HuH-7 (cell line): ENCODE measurements at regions not wholly inside any gene's neighbourhood (a gene's known extent, or its start where the extent isn't known, plus 50 kb on each side); places are given as distances from the start of the nearest gene placed in this dataset.

ENCODE experiments used
- DNase-seq: peaks from one replicate; pipeline ENCODE4 v3.0.0; 2011; ENCODE audit warnings: low spot score

DNA sequence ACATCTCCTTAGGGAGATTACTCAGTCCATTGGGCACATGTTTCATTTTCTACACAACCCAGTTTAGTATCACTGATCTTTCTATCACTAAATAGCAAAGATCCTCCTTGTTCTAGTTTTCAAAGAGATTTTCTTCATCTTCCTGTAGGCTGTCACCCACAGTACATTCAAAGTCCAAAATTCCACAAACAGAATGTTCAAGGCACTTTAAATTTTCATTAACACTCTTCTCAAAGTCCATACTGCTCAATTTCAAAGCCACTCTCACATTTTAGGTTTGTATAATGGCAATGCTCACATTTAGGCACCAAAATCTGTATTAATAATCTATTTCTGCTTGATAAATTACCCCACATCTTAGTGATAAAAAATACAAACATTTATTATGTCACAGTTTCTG is 152.8 kb downstream of the FSIP2 start:
- no peak for DNase-seq

DNA sequence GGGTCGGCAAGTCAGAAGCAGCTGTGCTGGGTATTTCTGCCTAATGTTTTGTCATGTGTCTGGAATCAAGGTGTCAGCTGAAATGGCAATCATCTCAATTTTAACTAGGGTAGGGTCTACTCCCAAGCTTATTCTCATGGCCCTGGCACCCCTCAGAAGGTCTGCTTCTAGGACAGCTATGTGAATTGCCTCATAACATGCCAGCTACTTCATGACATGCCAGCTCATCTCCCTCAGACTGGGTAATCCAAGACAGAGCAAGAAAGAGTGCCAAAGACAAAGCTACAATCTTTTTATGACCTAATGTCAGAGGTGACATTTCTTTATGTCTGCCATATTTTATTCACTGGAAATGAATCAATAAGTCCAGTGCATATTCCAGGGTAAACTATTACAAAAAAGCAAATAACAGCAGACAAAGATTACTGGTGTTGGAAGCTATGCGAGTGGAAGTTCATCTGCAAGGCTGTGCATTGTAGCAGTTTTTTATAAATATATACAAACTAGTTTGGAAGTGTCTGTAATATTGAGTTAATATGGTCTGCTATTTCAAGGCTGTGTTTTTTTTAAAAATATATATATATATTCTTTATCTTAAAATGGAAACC is 153.3 kb downstream of the FSIP2 start:
- DNase-seq, result no peak

DNA sequence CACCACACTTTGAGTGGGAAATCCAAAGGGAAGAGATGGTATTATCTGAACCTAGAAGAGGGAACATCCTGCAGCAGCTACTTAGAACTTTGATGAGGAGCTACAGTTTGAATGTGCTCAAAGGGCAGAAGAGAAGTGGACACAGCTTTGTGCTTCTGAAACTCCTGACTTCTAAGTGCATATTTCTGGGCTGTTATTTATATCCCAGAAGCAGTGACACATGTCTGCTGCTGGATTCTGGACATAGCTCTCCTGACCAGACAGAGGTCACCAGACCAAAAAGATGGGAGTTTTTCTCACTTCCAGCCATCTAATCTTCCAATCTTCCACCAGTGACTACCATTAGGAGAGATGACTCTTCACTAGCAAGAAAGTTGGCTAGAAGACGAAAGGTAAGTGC is 153.9 kb downstream of the FSIP2 start:
- no peak for DNase-seq

DNA sequence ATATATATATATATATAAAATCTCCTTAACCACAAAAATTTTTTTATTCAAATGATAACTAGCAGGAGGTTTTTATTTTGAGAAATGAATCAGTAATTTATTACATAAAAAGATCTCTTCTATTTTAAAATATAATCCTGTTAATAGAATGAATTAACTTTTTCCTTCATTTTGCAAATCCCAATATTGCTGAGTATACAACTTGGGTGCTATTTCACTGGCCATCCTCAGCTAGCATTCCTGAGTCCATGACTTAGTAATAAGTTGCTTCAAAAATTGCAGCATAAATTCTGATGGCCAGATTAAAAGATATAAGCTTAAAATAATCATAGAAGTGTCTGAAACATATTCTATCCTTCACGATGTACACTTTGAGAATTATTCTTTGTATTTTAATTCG is 155.6 kb downstream of the FSIP2 start:
- DNase-seq, result no peak

DNA sequence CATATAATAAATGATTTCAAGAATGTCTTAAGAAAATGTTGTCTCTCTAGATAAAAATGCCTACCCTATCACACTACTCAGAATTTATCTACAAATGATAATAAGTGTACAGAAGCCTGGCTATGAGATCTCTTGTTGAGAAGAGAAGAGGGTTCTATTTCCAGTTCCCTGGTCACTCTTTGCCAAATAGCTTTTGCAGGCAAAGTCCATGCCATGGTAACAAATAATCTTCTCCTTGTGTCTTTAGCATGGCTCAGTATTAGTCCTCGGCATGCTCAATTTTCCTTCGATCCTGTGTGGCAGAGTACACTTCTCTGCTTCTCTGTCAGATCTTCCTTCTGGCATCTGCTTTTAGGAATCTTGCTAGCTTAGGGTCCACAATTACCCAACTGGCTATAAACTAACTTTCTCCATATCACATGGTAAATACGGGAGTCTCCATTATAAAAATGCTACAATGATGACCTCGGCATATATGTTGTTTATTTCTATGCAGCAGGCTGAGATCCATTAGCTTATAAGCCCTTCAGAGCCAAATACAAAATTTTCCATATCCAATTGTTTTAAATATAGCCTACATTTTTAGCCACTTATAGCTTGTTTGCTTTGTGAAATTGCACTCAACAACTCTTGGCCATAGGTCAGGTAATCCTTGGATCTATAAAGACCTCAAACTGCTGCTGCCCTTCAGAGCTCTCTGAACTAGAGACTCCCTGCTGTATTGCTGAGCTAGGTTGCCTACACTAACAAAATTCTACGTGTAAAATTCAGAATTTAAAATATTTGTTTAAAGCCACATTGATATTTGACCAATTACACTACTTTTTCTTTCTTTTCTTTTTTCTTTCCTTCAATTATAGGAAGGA is 157.5 kb downstream of the FSIP2 start:
- peak; percentile 9 for DNase-seq

- no peak for DNase-seq
Measured at GRCh38 chr2:185899366-185899765, 160.8 kb downstream of the FSIP2 start.

DNA sequence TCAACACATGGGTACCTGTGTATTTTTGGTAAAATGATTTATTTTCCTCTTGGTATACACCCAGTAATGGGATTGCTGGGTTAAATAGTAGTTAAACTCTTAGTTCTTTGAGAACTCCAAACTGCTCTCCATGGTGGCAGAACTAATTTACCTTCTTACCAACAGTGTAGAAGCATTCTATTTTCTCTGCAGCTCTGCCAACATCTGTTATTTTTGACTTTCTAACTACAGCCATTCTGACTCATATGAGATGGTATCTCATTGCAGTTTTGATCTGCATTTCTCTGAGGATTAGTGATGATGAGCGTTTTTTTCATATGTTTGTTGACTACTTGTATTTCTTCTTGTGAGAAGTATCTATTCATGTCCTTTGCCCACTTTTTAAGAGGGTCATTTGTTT is 180.6 kb downstream of the FSIP2 start:
- DNase-seq, result no peak

- DNase-seq, result no peak
Measured at GRCh38 chr2:185921048-185921756, 182.6 kb downstream of the FSIP2 start.

DNA sequence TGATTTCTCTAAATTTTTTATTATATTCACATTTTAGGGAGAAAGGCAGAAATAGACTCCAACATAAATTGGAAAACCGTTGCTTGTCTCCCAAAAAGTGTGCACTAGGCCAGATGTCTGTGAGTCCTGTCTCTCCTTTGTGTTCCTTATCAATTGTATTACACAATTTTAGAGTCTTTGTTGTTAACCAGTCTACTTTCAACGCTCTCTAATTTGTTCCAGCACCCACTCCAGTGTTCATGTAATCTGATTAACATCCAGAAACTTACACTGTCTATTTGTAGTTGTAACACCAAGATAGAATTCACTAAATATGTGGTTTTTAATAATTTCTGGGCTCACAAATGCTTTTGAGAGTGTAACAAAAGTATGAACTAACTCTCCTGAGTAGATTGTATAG is 195.6 kb downstream of the FSIP2 start:
- no peak for DNase-seq

DNA sequence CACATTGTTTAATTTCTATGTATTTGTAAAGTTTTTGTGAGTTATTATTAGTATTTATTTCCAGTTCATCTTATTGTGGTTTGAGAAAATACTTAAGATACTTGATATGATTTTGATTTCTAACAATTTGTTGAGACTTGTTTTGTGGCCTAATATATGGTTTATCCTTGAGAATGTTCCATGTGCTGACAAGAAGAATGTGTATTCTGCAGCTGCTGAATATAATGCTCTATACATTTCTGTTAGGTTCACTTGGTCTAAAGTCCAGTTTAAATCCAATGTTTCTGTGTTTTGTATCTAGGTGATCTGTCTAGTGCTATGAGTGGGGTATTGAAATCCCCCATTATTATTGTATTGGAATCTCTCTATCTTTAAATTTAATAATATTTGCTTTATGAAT is 201.3 kb downstream of the FSIP2 start:
- no peak for DNase-seq

- DNase-seq, result no peak
Measured at GRCh38 chr2:185942855-185943254, 204.3 kb downstream of the FSIP2 start.

DNA sequence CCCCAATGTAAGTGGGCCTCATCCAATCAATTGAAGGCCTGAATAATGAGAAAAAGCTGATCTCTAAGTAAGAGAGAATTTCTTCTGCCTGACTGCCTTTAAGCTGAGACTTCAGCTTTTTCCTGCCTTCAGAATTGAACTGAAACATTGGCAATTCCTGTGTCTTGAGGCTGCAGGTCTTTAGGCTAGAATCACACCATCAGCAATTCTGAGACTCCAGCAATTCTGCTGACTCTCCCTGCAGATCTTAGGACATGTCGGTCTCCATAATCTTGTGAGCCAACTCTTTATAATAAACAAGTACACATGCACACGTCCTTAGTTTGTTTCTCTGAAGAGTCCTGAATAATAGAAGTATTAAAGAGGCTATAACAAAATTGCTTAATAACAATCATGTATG is 209.1 kb downstream of the FSIP2 start:
- DNase-seq, result no peak

GRCh38 chr2:185952100-185952499 is 213.5 kb downstream of the FSIP2 start:
- no peak for DNase-seq

DNA sequence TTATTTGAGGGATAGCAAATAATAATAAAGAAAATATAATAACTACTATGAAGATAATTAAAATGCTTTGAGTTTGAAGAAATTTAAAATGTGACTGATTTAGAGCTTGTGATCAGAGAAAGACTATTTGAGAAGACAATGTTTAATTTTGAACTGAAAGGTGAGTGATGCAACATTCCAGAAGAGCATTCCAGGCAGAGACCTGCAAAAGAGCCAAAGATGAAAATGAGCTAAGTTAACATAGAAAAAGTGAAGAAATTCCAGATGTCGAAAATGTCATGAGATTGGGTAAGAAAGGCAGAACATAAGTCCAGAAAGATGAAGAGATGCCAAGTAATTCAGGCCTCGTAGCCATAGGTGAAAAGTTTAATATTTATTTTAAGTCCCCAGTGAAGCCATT is 215.8 kb downstream of the FSIP2 start:
- no peak for DNase-seq

DNA sequence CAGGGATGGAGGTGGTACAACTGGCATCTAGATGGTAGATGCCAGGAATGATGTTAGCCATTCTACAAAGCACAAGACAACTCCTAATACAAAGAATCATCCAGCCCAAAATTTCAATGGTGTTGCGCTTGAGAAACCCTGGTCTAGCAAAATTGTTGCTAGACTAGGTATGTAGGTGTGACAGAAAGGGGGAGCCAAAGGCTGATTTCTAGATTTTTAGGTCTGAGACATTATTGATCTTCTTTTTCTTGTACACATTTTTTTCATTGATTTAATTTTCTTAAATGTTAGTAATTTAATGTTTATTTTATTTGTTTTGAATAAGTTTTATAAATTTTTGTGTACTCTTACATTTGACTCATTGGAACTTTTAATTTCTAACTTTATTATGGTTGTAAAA is 216.4 kb downstream of the FSIP2 start:
- no peak for DNase-seq

- no peak for DNase-seq
Measured at GRCh38 chr2:185967335-185967734, 228.7 kb downstream of the FSIP2 start.

GRCh38 chr2:185970148-185970852 is 231.7 kb downstream of the FSIP2 start:
- no peak for DNase-seq

- DNase-seq, result no peak
Measured at GRCh38 chr2:185978634-185979407, 240.2 kb downstream of the FSIP2 start.

DNA sequence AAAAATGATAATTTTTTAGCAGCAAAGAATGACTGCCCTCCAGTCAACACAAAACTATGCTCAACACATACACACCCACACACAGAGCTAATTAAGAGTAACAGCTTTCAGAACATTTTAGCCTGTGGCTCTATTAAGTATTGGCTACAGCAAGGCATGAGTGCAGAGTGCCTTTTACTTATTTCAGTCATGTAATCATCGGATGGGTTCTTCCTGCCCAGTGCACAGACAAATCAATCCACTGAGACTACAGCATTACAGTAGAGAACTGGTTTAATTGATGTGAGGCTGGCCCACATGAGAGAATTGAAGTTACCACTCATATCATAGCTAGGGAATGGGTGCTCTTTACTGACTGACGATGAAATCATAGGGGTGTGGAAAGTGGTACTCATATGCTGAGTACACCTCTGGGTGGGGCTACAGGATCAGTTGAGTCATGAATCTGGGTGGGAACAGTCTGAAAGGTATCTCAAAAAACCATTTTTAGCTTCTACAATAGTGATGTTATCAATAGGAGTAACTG is 241.0 kb downstream of the FSIP2 start:
- no peak for DNase-seq

GRCh38 chr2:185980944-185981343 is 242.3 kb downstream of the FSIP2 start:
- no peak for DNase-seq

GRCh38 chr2:185984670-185985069 is 246.1 kb downstream of the FSIP2 start:
- no peak for DNase-seq
